OCI-LY7 (cell line): ENCODE measurements at regions not wholly inside any gene's neighbourhood (a gene's known extent, or its start where the extent isn't known, plus 50 kb on each side); places are given as distances from the start of the nearest gene placed in this dataset.

Source experiments
- BruUV-seq: library from RNA; stranded (reverse); fragments of 400-500 nt; replicated peaks from 2 replicates; lab custom pipeline; 2021; lab: Mats Ljungman, UMichigan
- CTCF ChIA-PET: fragments of 300-600 bp; sonication (Branson Sonifier 250); formaldehyde crosslinking; loops from one replicate; lab custom pipeline; 2022; ENCODE audit warnings: antibody characterized with exemption; ENCODE audit not compliant: unreplicated experiment; lab: Charles Lee
- POLR2A ChIA-PET: fragments of 300-600 bp; sonication (Branson Sonifier 250); formaldehyde crosslinking; loops from one replicate; lab custom pipeline; 2022; ENCODE audit warnings: antibody characterized with exemption; lab: Charles Lee
- DNase-seq: peaks from one replicate; pipeline ENCODE4 v3.0.0-alpha.2; 2015; ENCODE audit warnings: low spot score
- H2AFZ ChIP-seq: fragments of 200-600 bp; sonication (generic), shearing (Covaris generic); 2 replicates; pipeline ENCODE4 v1.6.1; 2014; ENCODE audit warnings: mild to moderate bottlenecking, antibody characterized with exemption, low read length, moderate library complexity
- H3K27ac ChIP-seq: fragments of 200-600 bp; sonication (generic); 2 replicates; pipeline ENCODE4 v1.5.1; 2014; ENCODE audit warnings: mixed run types, low read depth, mild to moderate bottlenecking, moderate library complexity, low read length, inconsistent platforms; ENCODE audit not compliant: poor library complexity, severe bottlenecking
- H3K36me3 ChIP-seq: fragments of 200-600 bp; sonication (generic); 2 replicates; pipeline ENCODE4 v1.6.1; 2014; ENCODE audit warnings: mild to moderate bottlenecking, antibody characterized with exemption, low read length, moderate library complexity, mixed read lengths; ENCODE audit not compliant: insufficient read depth
- H3K4me1 ChIP-seq: fragments of 200-600 bp; sonication (generic); 2 replicates; pipeline ENCODE4 v1.5.1; 2014; ENCODE audit warnings: mild to moderate bottlenecking, low read length; ENCODE audit not compliant: insufficient read depth, poor library complexity, severe bottlenecking
- H3K4me2 ChIP-seq: fragments of 200-600 bp; sonication (generic); 2 replicates; pipeline ENCODE4 v1.6.1; 2014; ENCODE audit warnings: mild to moderate bottlenecking, low read length
- H3K4me3 ChIP-seq: fragments of 200-600 bp; sonication (generic); 2 replicates; pipeline ENCODE4 v1.5.1; 2014; ENCODE audit warnings: mild to moderate bottlenecking, low read depth, low read length; ENCODE audit not compliant: poor library complexity, severe bottlenecking
- H3K79me2 ChIP-seq: fragments of 200-600 bp; sonication (generic); 2 replicates; pipeline ENCODE4 v1.6.1; 2016; ENCODE audit warnings: low read depth, mild to moderate bottlenecking, low read length, moderate library complexity, mixed read lengths; ENCODE audit not compliant: insufficient read depth
- H3K9me2 ChIP-seq: fragments of 200-600 bp; sonication (generic); 2 replicates; pipeline ENCODE4 v1.6.1; 2016; ENCODE audit warnings: mild to moderate bottlenecking, low read length, mixed read lengths; ENCODE audit not compliant: insufficient read depth
- H3K9me3 ChIP-seq: fragments of 200-600 bp; sonication (generic); 2 replicates; pipeline ENCODE4 v1.6.1; 2014; ENCODE audit warnings: mild to moderate bottlenecking, mixed run types, low read length, mixed read lengths
- H4K20me1 ChIP-seq: fragments of 200-600 bp; sonication (generic); 2 replicates; pipeline ENCODE4 v1.6.1; 2014; ENCODE audit warnings: mild to moderate bottlenecking, antibody characterized with exemption, low read length, moderate library complexity, mixed read lengths; ENCODE audit not compliant: insufficient read depth
- CTCF ChIP-seq: fragments of 200-600 bp; sonication (generic); conservative IDR thresholded peaks from 2 replicates; pipeline ENCODE4 v1.5.1; 2014; ENCODE audit warnings: mild to moderate bottlenecking, antibody characterized with exemption, low read length, moderate library complexity, mixed read lengths
- EZH2phosphoT487 ChIP-seq: fragments of 200-600 bp; sonication (generic); IDR thresholded peaks from 2 replicates; pipeline ENCODE4 v1.6.1; 2018; ENCODE audit warnings: low read depth, borderline replicate concordance, mild to moderate bottlenecking, mixed run types, antibody characterized with exemption, low read length, moderate library complexity, mixed read lengths
- intact Hi-C: fragments of 100-400 bp; cut with micrococcal nuclease; formaldehyde crosslinking; loops from one replicate; pipeline ENCODE4 v1.10.0; 2022; ENCODE audit not compliant: unreplicated experiment

- CTCF ChIA-PET: no interaction called here
- no TSS peak for BruUV-seq
These were observed 245.2 kb downstream of the RAB28 start for GRCh38 chr4:13238936-13239335.

GRCh38 chr4:13236485-13236884, 247.7 kb downstream of the RAB28 start:
- H3K9me3 ChIP-seq: no peaks in the 10 kb centered on the region
- H2AFZ ChIP-seq: no peak overlapping the region
- no peak for DNase-seq
- no peaks in the 10 kb centered on the region for H3K4me1 ChIP-seq
- intact Hi-C loops: no loop called here
- no peak overlapping the region for H3K4me3 ChIP-seq
- ChIA-PET POLR2A (no interaction called here), CTCF (no interaction called here)
- H3K9me2 ChIP-seq: no peaks in the 10 kb centered on the region
- TF ChIP-seq CTCF (no peak), EZH2phosphoT487 (no peak)
- H3K36me3 ChIP-seq: no peaks in the 10 kb centered on the region
- H3K27ac ChIP-seq: no peak overlapping the region
- H4K20me1 ChIP-seq: no peaks in the 10 kb centered on the region
- H3K79me2 ChIP-seq: no peaks in the 10 kb centered on the region
- no peak overlapping the region for H3K4me2 ChIP-seq
- no TSS peak for BruUV-seq

More at GRCh38 chr4:13238936-13239335, 245.2 kb downstream of the RAB28 start:
- no peak overlapping the region for H3K4me2 ChIP-seq
- POLR2A ChIA-PET: no interaction called here
- no peak overlapping the region for H3K27ac ChIP-seq
- H3K79me2 ChIP-seq: no peaks in the 10 kb centered on the region
- no peaks in the 10 kb centered on the region for H3K36me3 ChIP-seq
- H4K20me1 ChIP-seq: no peaks in the 10 kb centered on the region
- no peak overlapping the region for H2AFZ ChIP-seq
- DNase-seq: no peak
- H3K4me1 ChIP-seq: no peaks in the 10 kb centered on the region
- TF ChIP-seq EZH2phosphoT487 (no peak), CTCF (no peak)
- intact Hi-C loops: no loop called here
- H3K4me3 ChIP-seq: no peak overlapping the region
- no peaks in the 10 kb centered on the region for H3K9me2 ChIP-seq
- H3K9me3 ChIP-seq: no peaks in the 10 kb centered on the region

- ChIA-PET CTCF (no interaction called here), POLR2A (interaction anchor here (0.7 kb wide), 1 partner anchor 35 kb away, joined by 3 read pairs; no protein-coding TSS in a partner anchor)
- Histone ChIP-seq H3K27ac (no peak overlapping the region), H3K36me3 (no peaks in the 10 kb centered on the region), H4K20me1 (no peaks in the 10 kb centered on the region), H3K79me2 (no peaks in the 10 kb centered on the region), H3K4me3 (no peak overlapping the region), H3K9me2 (no peaks in the 10 kb centered on the region), H3K4me2 (no peak overlapping the region), H2AFZ (no peak overlapping the region), H3K9me3 (no peaks in the 10 kb centered on the region), H3K4me1 (no peaks in the 10 kb centered on the region)
- BruUV-seq: no TSS peak
- no peak for DNase-seq
- TF ChIP-seq CTCF (no peak), EZH2phosphoT487 (no peak)
- intact Hi-C loops: no loop called here
These were observed 250.4 kb downstream of the RAB28 start for GRCh38 chr4:13233755-13234154.
